ENCODE measurements at regions not wholly inside any gene's neighbourhood (a gene's known extent, or its start where the extent isn't known, plus 50 kb on each side); places are given as distances from the start of the nearest gene placed in this dataset.

GRCh38 chr2:76323381-76323780 is 612.7 kb upstream of the GCFC2 start:
- no peak for DNase-seq (ENCODE audit: low read depth)
- TF ChIP-seq, protein P1, sequence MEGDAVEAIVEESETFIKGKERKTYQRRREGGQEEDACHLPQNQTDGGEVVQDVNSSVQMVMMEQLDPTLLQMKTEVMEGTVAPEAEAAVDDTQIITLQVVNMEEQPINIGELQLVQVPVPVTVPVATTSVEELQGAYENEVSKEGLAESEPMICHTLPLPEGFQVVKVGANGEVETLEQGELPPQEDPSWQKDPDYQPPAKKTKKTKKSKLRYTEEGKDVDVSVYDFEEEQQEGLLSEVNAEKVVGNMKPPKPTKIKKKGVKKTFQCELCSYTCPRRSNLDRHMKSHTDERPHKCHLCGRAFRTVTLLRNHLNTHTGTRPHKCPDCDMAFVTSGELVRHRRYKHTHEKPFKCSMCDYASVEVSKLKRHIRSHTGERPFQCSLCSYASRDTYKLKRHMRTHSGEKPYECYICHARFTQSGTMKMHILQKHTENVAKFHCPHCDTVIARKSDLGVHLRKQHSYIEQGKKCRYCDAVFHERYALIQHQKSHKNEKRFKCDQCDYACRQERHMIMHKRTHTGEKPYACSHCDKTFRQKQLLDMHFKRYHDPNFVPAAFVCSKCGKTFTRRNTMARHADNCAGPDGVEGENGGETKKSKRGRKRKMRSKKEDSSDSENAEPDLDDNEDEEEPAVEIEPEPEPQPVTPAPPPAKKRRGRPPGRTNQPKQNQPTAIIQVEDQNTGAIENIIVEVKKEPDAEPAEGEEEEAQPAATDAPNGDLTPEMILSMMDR (IDR thresholded peaks at IDR 0.05; ENCODE audit: insufficient read depth, low read depth, low read length, missing control alignments): no peak
- H3K4me3 ChIP-seq (ENCODE audit: low read length): no peak overlapping the region

GRCh38 chr2:76320716-76321115 is 610.0 kb upstream of the GCFC2 start:
- TF ChIP-seq, protein P1 (IDR thresholded peaks at IDR 0.05; ENCODE audit: insufficient read depth, low read depth, low read length, missing control alignments): no peak
- no peak for DNase-seq (ENCODE audit: low read depth)
- H3K4me3 ChIP-seq (ENCODE audit: low read length): no peak overlapping the region

DNA sequence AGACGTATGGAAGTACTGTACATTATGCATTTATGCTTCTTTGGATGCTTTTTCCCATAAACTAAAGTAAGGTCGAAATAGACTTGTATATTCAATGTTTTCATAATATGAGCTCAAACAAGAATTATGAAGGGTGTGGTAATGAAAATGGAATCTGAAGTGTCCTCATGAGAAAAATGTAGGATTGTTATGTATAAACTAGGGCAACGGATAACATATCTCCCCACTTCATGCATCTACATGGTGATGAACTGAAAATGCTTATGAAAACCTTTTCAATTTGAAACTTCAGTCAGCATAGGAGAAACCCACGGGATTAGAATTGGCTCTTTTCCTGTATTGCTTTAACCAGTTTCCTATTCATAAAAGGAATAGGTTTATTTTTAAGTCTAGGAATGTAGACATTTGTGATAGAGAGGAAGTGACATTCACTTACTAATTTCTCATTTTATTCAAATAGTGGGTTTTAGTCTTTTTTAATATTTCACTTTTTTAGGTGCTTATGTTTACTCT is 608.2 kb upstream of the GCFC2 start:
- no peak for DNase-seq (ENCODE audit: low read depth)
- H3K4me3 ChIP-seq (ENCODE audit: low read length): no peak overlapping the region
- TF ChIP-seq, protein P1 (IDR thresholded peaks at IDR 0.05; ENCODE audit: insufficient read depth, low read depth, low read length, missing control alignments): no peak

DNA sequence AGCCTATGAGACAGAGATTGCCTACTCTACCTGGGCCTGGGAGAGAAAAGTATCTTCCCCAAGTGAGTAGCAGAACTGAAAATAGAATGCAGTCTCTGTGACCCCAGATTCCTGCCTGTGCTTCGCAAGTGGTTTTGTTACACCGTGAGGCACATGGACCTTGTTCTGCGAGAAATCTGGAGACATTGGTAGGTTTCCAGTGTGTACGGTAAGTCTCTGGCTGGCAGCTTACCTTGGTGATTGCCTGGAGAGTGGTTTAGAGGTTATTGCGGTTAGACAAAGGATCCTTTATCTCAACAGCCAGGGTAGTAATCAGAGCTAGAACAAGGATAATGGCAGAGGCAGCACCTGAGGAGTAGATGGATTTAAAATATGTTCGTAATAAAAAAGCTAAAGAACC is 606.0 kb upstream of the GCFC2 start:
- no peak overlapping the region for H3K4me3 ChIP-seq (ENCODE audit: low read length)
- TF ChIP-seq, protein P1 (IDR thresholded peaks at IDR 0.05; ENCODE audit: insufficient read depth, low read depth, low read length, missing control alignments): no peak
- no peak for DNase-seq (ENCODE audit: low read depth)

- TF ChIP-seq, protein P1 (IDR thresholded peaks at IDR 0.05; ENCODE audit: insufficient read depth, low read depth, low read length, missing control alignments): no peak
- no peak for DNase-seq (ENCODE audit: low read depth)
- no peak overlapping the region for H3K4me3 ChIP-seq (ENCODE audit: low read length)
Measured at GRCh38 chr2:76314271-76315020, 603.7 kb upstream of the GCFC2 start.

DNA sequence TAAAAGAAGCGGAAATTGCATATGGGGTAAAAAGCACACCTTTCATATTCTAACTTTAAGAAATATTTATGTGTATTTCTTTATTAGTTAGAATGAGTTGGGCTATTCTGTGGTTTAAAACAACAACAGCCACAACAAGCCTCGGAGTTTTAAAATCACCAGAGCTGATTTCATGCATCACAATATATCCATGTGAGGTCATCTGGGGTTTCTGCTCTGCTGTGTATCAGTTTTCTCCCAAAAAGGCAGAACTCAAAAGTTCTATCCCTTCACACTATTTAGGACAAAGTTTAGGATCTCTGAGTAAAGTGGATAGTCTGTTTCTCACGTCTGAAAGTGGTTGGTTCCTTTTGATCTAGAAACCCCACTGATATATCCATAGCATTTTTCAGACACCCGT is 601.5 kb upstream of the GCFC2 start:
- no peak for DNase-seq (ENCODE audit: low read depth)
- H3K4me3 ChIP-seq (ENCODE audit: low read length): no peak overlapping the region
- TF ChIP-seq, protein P1 (IDR thresholded peaks at IDR 0.05; ENCODE audit: insufficient read depth, low read depth, low read length, missing control alignments): no peak

GRCh38 chr2:76311728-76312127 is 601.0 kb upstream of the GCFC2 start:
- no peak for DNase-seq (ENCODE audit: low read depth)
- no peak overlapping the region for H3K4me3 ChIP-seq (ENCODE audit: low read length)
- TF ChIP-seq, protein P1 (IDR thresholded peaks at IDR 0.05; ENCODE audit: insufficient read depth, low read depth, low read length, missing control alignments): no peak

All from epithelial cell of esophagus (primary cell).